HG02885 (cell line): ENCODE measurements at regions not wholly inside any gene's neighbourhood (a gene's known extent, or its start where the extent isn't known, plus 50 kb on each side); places are given as distances from the start of the nearest gene placed in this dataset.
A peak's percentile ranks its signal among the peaks of the same experiment; 100 is the strongest.
"Not testable (repeated sequence)": the region's sequence is repeated elsewhere in the genome, so short reads cannot be mapped to it uniquely, and the experiment has no call there.

Source experiments
- ATAC-seq: cut with Tn5 transposase; IDR thresholded peaks from one replicate; pipeline ENCODE4 v1.9.1; 2021; ENCODE audit warnings: mild to moderate bottlenecking; ENCODE audit not compliant: unreplicated experiment, poor library complexity

- no peak for ATAC-seq
Observed at GRCh38 chr7:146057958-146058357, 58.6 kb upstream of the CNTNAP2 start.

- ATAC-seq, result no peak
Observed at GRCh38 chr7:146054909-146055308, 61.7 kb upstream of the CNTNAP2 start.

- ATAC-seq, result no peak
Observed at GRCh38 chr7:146053492-146053891, 63.1 kb upstream of the CNTNAP2 start.

- not testable (repeated sequence) for ATAC-seq
Observed at GRCh38 chr7:146043310-146043709, 73.3 kb upstream of the CNTNAP2 start.

GRCh38 chr7:146028251-146028750 is 88.3 kb upstream of the CNTNAP2 start:
- no peak for ATAC-seq

- ATAC-seq, result no peak
Observed at GRCh38 chr7:146027243-146027642, 89.4 kb upstream of the CNTNAP2 start.

GRCh38 chr7:146022776-146023175 is 93.8 kb upstream of the CNTNAP2 start:
- ATAC-seq, result no peak

- not testable (repeated sequence) for ATAC-seq
Observed at GRCh38 chr7:146019041-146020004, 97.3 kb upstream of the CNTNAP2 start.

- ATAC-seq, result not testable (repeated sequence)
Observed at GRCh38 chr7:146017366-146017765, 99.2 kb upstream of the CNTNAP2 start.

GRCh38 chr7:146014154-146014553 is 102.4 kb upstream of the CNTNAP2 start:
- ATAC-seq, result not testable (repeated sequence)

GRCh38 chr7:146008293-146008692 is 108.3 kb upstream of the CNTNAP2 start:
- no peak for ATAC-seq

- no peak for ATAC-seq
Observed at GRCh38 chr7:146004805-146005204, 111.8 kb upstream of the CNTNAP2 start.

- ATAC-seq, result peak; percentile 90
Observed at GRCh38 chr7:146002431-146003078, 114.0 kb upstream of the CNTNAP2 start.

- ATAC-seq, result no peak
Observed at GRCh38 chr7:146002008-146002407, 114.6 kb upstream of the CNTNAP2 start.

GRCh38 chr7:146000882-146001281 is 115.7 kb upstream of the CNTNAP2 start:
- no peak for ATAC-seq

- ATAC-seq, result no peak
Observed at GRCh38 chr7:145989469-145989868, 127.1 kb upstream of the CNTNAP2 start.

GRCh38 chr7:145986248-145986874 is 130.2 kb upstream of the CNTNAP2 start:
- ATAC-seq, result no peak

- ATAC-seq, result no peak
Observed at GRCh38 chr7:145978769-145979168, 137.8 kb upstream of the CNTNAP2 start.

GRCh38 chr7:145959981-145960380 is 156.6 kb upstream of the CNTNAP2 start:
- no peak for ATAC-seq

GRCh38 chr7:145957160-145957890 is 159.3 kb upstream of the CNTNAP2 start:
- ATAC-seq, result no peak
